ENCODE measurements at regions not wholly inside any gene's neighbourhood (a gene's known extent, or its start where the extent isn't known, plus 50 kb on each side); places are given as distances from the start of the nearest gene placed in this dataset.

GRCh38 chr13:68056816-68057710 lies 826.9 kb upstream of the PCDH9 start (continued):
- no peak for TF ChIP-seq ZNF449 (CRISPR knock-in tag; IDR thresholded peaks at IDR 0.05)

DNA sequence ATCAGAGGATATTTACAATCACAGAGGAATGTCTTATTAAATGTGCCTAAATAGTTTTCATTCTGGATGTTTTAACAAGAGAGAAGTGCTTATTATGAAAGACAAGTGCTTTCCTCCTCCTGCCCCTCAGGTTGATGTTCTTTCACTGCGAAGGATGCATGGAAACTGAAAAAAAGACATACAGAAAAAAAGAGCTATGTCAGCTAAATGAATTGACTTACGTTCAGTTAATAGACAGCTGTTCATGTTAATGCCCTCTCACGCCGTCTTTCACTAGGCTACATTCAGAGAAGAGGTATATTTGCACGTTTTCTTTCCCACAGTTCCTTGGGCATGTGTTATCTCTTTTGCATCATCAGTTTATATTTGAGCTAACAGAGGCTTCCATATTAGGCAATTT lies 821.8 kb upstream of the PCDH9 start:
- intact Hi-C loops (cut with micrococcal nuclease): no loop called here
- CTCF ChIA-PET (ENCODE audit: low intra/inter-chr PET ratio): no interaction called here
- no peak overlapping the region for H2AFZ ChIP-seq (ENCODE audit: low read depth, low read length)
- TF ChIP-seq ZNF12 (CRISPR knock-in tag; IDR thresholded peaks at IDR 0.05) (no peak), KDM4B (IDR thresholded peaks at IDR 0.05; ENCODE audit: borderline replicate concordance in 2 of 2, low read depth in 1 of 2) (no peak), ZNF124 (CRISPR knock-in tag; IDR thresholded peaks at IDR 0.05) (no peak), MAFK (IDR thresholded peaks at IDR 0.05; ENCODE audit: low read length) (0 out of 2 replicates have a peak, but pooled peaks have one; percentile 7), STAT5A (IDR thresholded peaks at IDR 0.05; ENCODE audit: borderline replicate concordance, low read length) (no peak), C11orf30 (IDR thresholded peaks at IDR 0.05; ENCODE audit: low read depth) (peak; percentile 5; the same call in 1 of the 2 replicates), CTCFL (IDR thresholded peaks at IDR 0.05; ENCODE audit: borderline replicate concordance, insufficient read depth, low read depth, low read length, poor library complexity, severe bottlenecking) (no peak)

More for the DNA sequence above, 821.8 kb upstream of the PCDH9 start:
- no peaks in the 10 kb centered on the region for H3K27me3 ChIP-seq (ENCODE audit: control insufficient read depth in 2 of 2, insufficient read depth in 2 of 2, low read length in 2 of 2)
- FAIRE-seq (no peak), ATAC-seq (no peak), DNase-seq (ENCODE audit: extremely low read depth in 1 of 4, low spot score in 3 of 4) (no peak)
- H3K4me1 ChIP-seq (replicated peaks in 1 of 2; ENCODE audit: control insufficient read depth in 2 of 2, insufficient read depth in 2 of 2, low read length in 2 of 2): no peaks in the 10 kb centered on the region
- H3K4me2 ChIP-seq (ENCODE audit: insufficient read depth, low read length): no peak overlapping the region
- H3K9ac ChIP-seq (ENCODE audit: insufficient read depth in 1 of 2, low read depth in 2 of 2, low read length in 2 of 2): no peak overlapping the region
- no peaks in the 10 kb centered on the region for H3K9me3 ChIP-seq (replicated peaks; ENCODE audit: control insufficient read depth, insufficient read depth, low read depth, low read length)
- BruUV-seq (replicated peaks): no TSS peak
- H3K36me3 ChIP-seq (ENCODE audit: control insufficient read depth, insufficient read depth, low read length): no peaks in the 10 kb centered on the region
- H3K79me2 ChIP-seq (ENCODE audit: control insufficient read depth, insufficient read depth, low read length): no peaks in the 10 kb centered on the region
- H4K20me1 ChIP-seq (replicated peaks; ENCODE audit: control insufficient read depth, insufficient read depth, low read length): no peaks in the 10 kb centered on the region
- no peaks in the 10 kb centered on the region for H3K9me1 ChIP-seq (ENCODE audit: control insufficient read depth, insufficient read depth, low read length)
- POLR2A ChIA-PET: no interaction called here
- in situ Hi-C loops (cut with MboI): no loop called here
- WGBS (ENCODE audit: insufficient coverage, low coverage, missing lambda C conversion rate): 0% methylated on average over 5 of the region's 5 CpGs
- H3K4me3 ChIP-seq: no peak overlapping the region
- H3K27ac ChIP-seq (ENCODE audit: extremely low read depth, low read depth, low read length): no peak overlapping the region

Measured in K562 (cell line).